Thyroid gland (tissue), 4 donors: ENCODE measurements at regions not wholly inside any gene's neighbourhood (a gene's known extent, or its start where the extent isn't known, plus 50 kb on each side); places are given as distances from the start of the nearest gene placed in this dataset.

Experiments used
- POLR2A ChIP-seq, 2 donors: fragments of 450-650 bp; IDR thresholded peaks; one replicate each; pipeline ENCODE4 v1.6.1; 2017; ENCODE audit warnings: antibody characterized with exemption in 2 of 2, mild to moderate bottlenecking in 2 of 2, moderate library complexity in 1 of 2
- TF ChIP-seq, protein P1 (sequence below), 6 experiments: fragments of 200-600 bp in 3 of 6; fragments of 450-650 bp in 3 of 6; sonication (generic) in 3 of 6; IDR thresholded peaks; one replicate each; pipeline ENCODE4 v1.5.1; 2016 to 2019; ENCODE audit warnings: antibody characterized with exemption in 6 of 6, mild to moderate bottlenecking in 2 of 6, inconsistent platforms in 1 of 6, moderate library complexity in 1 of 6

- TF ChIP-seq POLR2A (IDR thresholded peaks at IDR 0.05), result no peak
- TF ChIP-seq, protein P1, sequence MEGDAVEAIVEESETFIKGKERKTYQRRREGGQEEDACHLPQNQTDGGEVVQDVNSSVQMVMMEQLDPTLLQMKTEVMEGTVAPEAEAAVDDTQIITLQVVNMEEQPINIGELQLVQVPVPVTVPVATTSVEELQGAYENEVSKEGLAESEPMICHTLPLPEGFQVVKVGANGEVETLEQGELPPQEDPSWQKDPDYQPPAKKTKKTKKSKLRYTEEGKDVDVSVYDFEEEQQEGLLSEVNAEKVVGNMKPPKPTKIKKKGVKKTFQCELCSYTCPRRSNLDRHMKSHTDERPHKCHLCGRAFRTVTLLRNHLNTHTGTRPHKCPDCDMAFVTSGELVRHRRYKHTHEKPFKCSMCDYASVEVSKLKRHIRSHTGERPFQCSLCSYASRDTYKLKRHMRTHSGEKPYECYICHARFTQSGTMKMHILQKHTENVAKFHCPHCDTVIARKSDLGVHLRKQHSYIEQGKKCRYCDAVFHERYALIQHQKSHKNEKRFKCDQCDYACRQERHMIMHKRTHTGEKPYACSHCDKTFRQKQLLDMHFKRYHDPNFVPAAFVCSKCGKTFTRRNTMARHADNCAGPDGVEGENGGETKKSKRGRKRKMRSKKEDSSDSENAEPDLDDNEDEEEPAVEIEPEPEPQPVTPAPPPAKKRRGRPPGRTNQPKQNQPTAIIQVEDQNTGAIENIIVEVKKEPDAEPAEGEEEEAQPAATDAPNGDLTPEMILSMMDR (IDR thresholded peaks at IDR 0.05), result no peak
Observed at GRCh38 chr4:19879330-19879729, 372.4 kb upstream of the SLIT2 start.
